GM12878 (cell line): ENCODE measurements at regions not wholly inside any gene's neighbourhood (a gene's known extent, or its start where the extent isn't known, plus 50 kb on each side); places are given as distances from the start of the nearest gene placed in this dataset.

Source experiments
- CBX3 ChIP-seq: fragments of 200-600 bp; sonication (generic); IDR thresholded peaks from 2 replicates; pipeline ENCODE4 v1.6.1; 2016; ENCODE audit warnings: low read depth, borderline replicate concordance
- CTCF ChIP-seq, 3 experiments: IDR thresholded peaks in 2 of 3; conservative IDR thresholded peaks in 1 of 3; 2 replicates each; pipeline ENCODE4 v1.5.1; 2011; ENCODE audit warnings: low read depth in 3 of 3, low read length in 3 of 3, mild to moderate bottlenecking in 3 of 3, control low read depth in 2 of 3, moderate library complexity in 2 of 3, inconsistent platforms in 1 of 3, mixed read lengths in 1 of 3; ENCODE audit not compliant: control insufficient read depth in 2 of 3, insufficient read depth in 1 of 3; ENCODE audit errors: extremely low read depth in 1 of 3
- EZH2 ChIP-seq: IDR thresholded peaks from 2 replicates; pipeline ENCODE4 v1.6.1; 2012; ENCODE audit warnings: low read depth, mild to moderate bottlenecking, control low read depth, inconsistent platforms, low read length, borderline replicate concordance; ENCODE audit not compliant: control insufficient read depth
- FOXK2 ChIP-seq: fragments of 450-650 bp; IDR thresholded peaks from 2 replicates; pipeline ENCODE4 v1.6.1; 2017; ENCODE audit warnings: mild to moderate bottlenecking, moderate library complexity
- HDGF ChIP-seq: fragments of 450-650 bp; IDR thresholded peaks from 2 replicates; pipeline ENCODE4 v1.6.1; 2016; ENCODE audit warnings: antibody characterized with exemption
- JUND ChIP-seq: IDR thresholded peaks from 2 replicates; pipeline ENCODE4 v1.6.1; 2012; ENCODE audit warnings: low read depth, mild to moderate bottlenecking, low read length, improper control_type of control experiment, moderate library complexity
- MXI1 ChIP-seq: fragments of 150-350 bp; IDR thresholded peaks from 2 replicates; pipeline ENCODE4 v1.6.1; 2011; ENCODE audit warnings: low read depth, mild to moderate bottlenecking, inconsistent platforms, low read length, improper control_type of control experiment
- NRF1 ChIP-seq: conservative IDR thresholded peaks from 2 replicates; pipeline ENCODE4 v1.6.1; 2011; ENCODE audit warnings: mild to moderate bottlenecking, low read depth, low read length, improper control_type of control experiment
- POLR2AphosphoS5 ChIP-seq: IDR thresholded peaks from 2 replicates; pipeline ENCODE4 v1.6.1; 2011; ENCODE audit warnings: mild to moderate bottlenecking, low read length, inconsistent platforms
- RFX5 ChIP-seq: IDR thresholded peaks from 2 replicates; pipeline ENCODE4 v1.6.1; 2011; ENCODE audit warnings: low read depth, low read length, improper control_type of control experiment
- ZBTB33 ChIP-seq: fragments of 450-650 bp; IDR thresholded peaks from 2 replicates; pipeline ENCODE4 v1.6.1; 2017; ENCODE audit warnings: mild to moderate bottlenecking

- TF ChIP-seq NRF1, result no peak
- no peak for TF ChIP-seq RFX5
- no peak for TF ChIP-seq JUND
- no peak for TF ChIP-seq POLR2AphosphoS5
- no peak for TF ChIP-seq CTCF (IDR thresholded peaks at IDR 0.05 in 2 of 3, conservative IDR thresholded peaks at IDR 0.05 in 1 of 3; ENCODE audit: control insufficient read depth in 2 of 3, extremely low read depth in 1 of 3, insufficient read depth in 1 of 3, low read depth in 3 of 3, low read length in 3 of 3)
- TF ChIP-seq CBX3, result no peak
- no peak for TF ChIP-seq MXI1
- TF ChIP-seq HDGF, result no peak
- TF ChIP-seq FOXK2, result no peak
- no peak for TF ChIP-seq ZBTB33
- no peak for TF ChIP-seq EZH2
Observed at GRCh38 chrX:13903405-13903804, 86.5 kb upstream of the GPM6B start.
